ENCODE measurements at regions not wholly inside any gene's neighbourhood (a gene's known extent, or its start where the extent isn't known, plus 50 kb on each side); places are given as distances from the start of the nearest gene placed in this dataset.

DNA sequence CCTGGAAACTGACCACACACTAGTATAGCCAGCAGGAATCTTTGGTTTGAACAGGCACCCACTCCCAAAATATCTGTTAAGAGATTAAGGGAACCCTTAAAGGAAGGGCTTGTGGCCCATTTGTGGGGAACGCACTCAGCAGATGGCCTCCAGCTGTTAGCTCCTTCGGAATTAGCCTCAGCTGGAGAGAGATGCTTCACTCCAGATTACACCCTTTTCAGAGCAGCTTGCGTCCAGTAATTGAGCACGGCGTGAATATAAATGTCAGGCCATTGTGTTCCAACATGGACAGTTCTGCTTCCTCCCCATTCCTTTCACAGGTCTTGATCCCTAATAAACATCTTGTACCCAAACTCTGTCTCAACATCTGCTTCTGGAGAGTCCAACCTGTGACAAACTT, 397.8 kb downstream of the SEC23A start (continued):
- TF ChIP-seq ZNF292 (tag by site-specific recombination; IDR thresholded peaks at IDR 0.05; ENCODE audit: borderline replicate concordance, low read depth) (no peak), ZNF155 (tag by site-specific recombination; IDR thresholded peaks at IDR 0.05) (no peak), ZNF350 (tag by site-specific recombination; IDR thresholded peaks at IDR 0.05) (no peak), ZNF624 (tag by site-specific recombination; IDR thresholded peaks at IDR 0.05) (no peak), ZNF423 (tag by site-specific recombination; IDR thresholded peaks at IDR 0.05) (no peak), ZNF561 (tag by site-specific recombination; IDR thresholded peaks at IDR 0.05; ENCODE audit: borderline replicate concordance) (no peak)
- TF ChIP-seq, protein P1, sequence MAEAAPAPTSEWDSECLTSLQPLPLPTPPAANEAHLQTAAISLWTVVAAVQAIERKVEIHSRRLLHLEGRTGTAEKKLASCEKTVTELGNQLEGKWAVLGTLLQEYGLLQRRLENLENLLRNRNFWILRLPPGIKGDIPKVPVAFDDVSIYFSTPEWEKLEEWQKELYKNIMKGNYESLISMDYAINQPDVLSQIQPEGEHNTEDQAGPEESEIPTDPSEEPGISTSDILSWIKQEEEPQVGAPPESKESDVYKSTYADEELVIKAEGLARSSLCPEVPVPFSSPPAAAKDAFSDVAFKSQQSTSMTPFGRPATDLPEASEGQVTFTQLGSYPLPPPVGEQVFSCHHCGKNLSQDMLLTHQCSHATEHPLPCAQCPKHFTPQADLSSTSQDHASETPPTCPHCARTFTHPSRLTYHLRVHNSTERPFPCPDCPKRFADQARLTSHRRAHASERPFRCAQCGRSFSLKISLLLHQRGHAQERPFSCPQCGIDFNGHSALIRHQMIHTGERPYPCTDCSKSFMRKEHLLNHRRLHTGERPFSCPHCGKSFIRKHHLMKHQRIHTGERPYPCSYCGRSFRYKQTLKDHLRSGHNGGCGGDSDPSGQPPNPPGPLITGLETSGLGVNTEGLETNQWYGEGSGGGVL (tag by site-specific recombination; IDR thresholded peaks at IDR 0.05) = no peak
- TF ChIP-seq, protein P2, sequence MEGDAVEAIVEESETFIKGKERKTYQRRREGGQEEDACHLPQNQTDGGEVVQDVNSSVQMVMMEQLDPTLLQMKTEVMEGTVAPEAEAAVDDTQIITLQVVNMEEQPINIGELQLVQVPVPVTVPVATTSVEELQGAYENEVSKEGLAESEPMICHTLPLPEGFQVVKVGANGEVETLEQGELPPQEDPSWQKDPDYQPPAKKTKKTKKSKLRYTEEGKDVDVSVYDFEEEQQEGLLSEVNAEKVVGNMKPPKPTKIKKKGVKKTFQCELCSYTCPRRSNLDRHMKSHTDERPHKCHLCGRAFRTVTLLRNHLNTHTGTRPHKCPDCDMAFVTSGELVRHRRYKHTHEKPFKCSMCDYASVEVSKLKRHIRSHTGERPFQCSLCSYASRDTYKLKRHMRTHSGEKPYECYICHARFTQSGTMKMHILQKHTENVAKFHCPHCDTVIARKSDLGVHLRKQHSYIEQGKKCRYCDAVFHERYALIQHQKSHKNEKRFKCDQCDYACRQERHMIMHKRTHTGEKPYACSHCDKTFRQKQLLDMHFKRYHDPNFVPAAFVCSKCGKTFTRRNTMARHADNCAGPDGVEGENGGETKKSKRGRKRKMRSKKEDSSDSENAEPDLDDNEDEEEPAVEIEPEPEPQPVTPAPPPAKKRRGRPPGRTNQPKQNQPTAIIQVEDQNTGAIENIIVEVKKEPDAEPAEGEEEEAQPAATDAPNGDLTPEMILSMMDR (tag by site-specific recombination; IDR thresholded peaks at IDR 0.05) = no peak

DNA sequence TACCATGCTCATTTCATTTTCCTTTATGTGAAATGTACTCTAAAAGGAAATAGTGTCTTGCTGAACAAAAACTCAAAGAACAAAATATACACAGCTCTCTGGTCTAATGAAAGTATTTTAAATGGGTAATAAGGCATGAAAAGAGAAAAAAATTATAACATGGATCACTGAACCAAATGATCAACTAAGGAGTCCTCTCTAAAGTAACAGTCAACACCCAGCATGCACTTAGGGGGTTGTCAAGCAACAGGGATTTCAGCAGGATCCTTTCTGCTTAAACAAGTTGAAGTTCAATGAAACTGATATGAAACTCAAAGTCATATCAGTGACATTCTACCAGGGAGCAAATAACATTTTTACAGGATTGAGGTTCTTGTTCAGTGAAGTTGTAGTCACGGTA, 398.8 kb downstream of the SEC23A start:
- no peak for TF ChIP-seq KLF7 (tag by site-specific recombination; IDR thresholded peaks at IDR 0.05; ENCODE audit: borderline replicate concordance)
- POLR2A ChIA-PET = no interaction called here
- H3K36me3 ChIP-seq (ENCODE audit: control insufficient read depth in 2 of 2, insufficient read depth in 1 of 2, low read length in 2 of 2) = no peaks in the 10 kb centered on the region
- H3K4me3 ChIP-seq (ENCODE audit: low read depth, low read length) = no peak overlapping the region
- H3K4me1 ChIP-seq (ENCODE audit: control insufficient read depth, insufficient read depth, low read length) = no peaks in the 10 kb centered on the region
- H3K9me3 ChIP-seq (ENCODE audit: control insufficient read depth, insufficient read depth, low read depth, low read length) = no peaks in the 10 kb centered on the region
- H3K27ac ChIP-seq (ENCODE audit: extremely low read depth, low read depth, low read length) = no peak overlapping the region
- CTCF ChIA-PET = interaction anchor here (1.0 kb wide), 1 partner anchor 18 kb away, joined by 3 read pairs; no protein-coding TSS in a partner anchor

DNA sequence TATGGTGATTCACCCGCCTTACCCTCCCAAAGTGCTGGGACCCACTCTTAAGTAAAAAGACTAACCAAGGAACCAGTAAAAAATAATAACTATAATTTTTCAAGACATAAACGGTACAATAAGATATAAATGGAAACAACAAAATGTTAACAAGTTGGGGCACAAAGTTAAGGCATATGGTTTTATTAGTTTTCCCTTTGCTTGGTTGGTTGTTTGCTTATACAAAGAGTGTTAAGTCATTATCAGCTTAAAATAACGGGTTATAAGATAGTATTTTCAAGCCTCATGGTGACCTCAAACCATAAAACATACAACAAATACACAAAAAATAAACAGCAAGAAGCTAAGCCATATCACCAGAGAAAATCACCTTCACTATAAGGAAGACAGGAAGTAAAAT, 406.1 kb downstream of the SEC23A start:
- Histone ChIP-seq H3K4me3 (ENCODE audit: low read depth, low read length) (no peak overlapping the region), H3K4me1 (ENCODE audit: control insufficient read depth, insufficient read depth, low read length) (no peaks in the 10 kb centered on the region), H3K36me3 (ENCODE audit: control insufficient read depth in 2 of 2, insufficient read depth in 1 of 2, low read length in 2 of 2) (no peaks in the 10 kb centered on the region), H3K9me3 (ENCODE audit: control insufficient read depth, insufficient read depth, low read depth, low read length) (no peaks in the 10 kb centered on the region), H3K27ac (ENCODE audit: extremely low read depth, low read depth, low read length) (no peak overlapping the region)
- ChIA-PET POLR2A (no interaction called here), CTCF (interaction anchor here (0.6 kb wide), 1 partner anchor 256 kb away, joined by 6 read pairs; no protein-coding TSS in a partner anchor)
- TF ChIP-seq KLF8 (tag by site-specific recombination; IDR thresholded peaks at IDR 0.05) (no peak), RBAK (tag by site-specific recombination; IDR thresholded peaks at IDR 0.05) (no peak), ZNF23 (tag by site-specific recombination; IDR thresholded peaks at IDR 0.05; ENCODE audit: borderline replicate concordance) (no peak), ZNF621 (tag by site-specific recombination; IDR thresholded peaks at IDR 0.05) (no peak), ZFP69B (tag by site-specific recombination; IDR thresholded peaks at IDR 0.05) (no peak), ZNF501 (tag by site-specific recombination; IDR thresholded peaks at IDR 0.05) (no peak), ZBTB48 (tag by site-specific recombination; IDR thresholded peaks at IDR 0.05) (no peak), ZNF677 (tag by site-specific recombination; IDR thresholded peaks at IDR 0.05) (no peak), ZNF843 (tag by site-specific recombination; IDR thresholded peaks at IDR 0.05) (no peak), OVOL3 (tag by site-specific recombination; IDR thresholded peaks at IDR 0.05) (no peak), ZNF747 (tag by site-specific recombination; IDR thresholded peaks at IDR 0.05) (no peak)
- TF ChIP-seq, protein P3, sequence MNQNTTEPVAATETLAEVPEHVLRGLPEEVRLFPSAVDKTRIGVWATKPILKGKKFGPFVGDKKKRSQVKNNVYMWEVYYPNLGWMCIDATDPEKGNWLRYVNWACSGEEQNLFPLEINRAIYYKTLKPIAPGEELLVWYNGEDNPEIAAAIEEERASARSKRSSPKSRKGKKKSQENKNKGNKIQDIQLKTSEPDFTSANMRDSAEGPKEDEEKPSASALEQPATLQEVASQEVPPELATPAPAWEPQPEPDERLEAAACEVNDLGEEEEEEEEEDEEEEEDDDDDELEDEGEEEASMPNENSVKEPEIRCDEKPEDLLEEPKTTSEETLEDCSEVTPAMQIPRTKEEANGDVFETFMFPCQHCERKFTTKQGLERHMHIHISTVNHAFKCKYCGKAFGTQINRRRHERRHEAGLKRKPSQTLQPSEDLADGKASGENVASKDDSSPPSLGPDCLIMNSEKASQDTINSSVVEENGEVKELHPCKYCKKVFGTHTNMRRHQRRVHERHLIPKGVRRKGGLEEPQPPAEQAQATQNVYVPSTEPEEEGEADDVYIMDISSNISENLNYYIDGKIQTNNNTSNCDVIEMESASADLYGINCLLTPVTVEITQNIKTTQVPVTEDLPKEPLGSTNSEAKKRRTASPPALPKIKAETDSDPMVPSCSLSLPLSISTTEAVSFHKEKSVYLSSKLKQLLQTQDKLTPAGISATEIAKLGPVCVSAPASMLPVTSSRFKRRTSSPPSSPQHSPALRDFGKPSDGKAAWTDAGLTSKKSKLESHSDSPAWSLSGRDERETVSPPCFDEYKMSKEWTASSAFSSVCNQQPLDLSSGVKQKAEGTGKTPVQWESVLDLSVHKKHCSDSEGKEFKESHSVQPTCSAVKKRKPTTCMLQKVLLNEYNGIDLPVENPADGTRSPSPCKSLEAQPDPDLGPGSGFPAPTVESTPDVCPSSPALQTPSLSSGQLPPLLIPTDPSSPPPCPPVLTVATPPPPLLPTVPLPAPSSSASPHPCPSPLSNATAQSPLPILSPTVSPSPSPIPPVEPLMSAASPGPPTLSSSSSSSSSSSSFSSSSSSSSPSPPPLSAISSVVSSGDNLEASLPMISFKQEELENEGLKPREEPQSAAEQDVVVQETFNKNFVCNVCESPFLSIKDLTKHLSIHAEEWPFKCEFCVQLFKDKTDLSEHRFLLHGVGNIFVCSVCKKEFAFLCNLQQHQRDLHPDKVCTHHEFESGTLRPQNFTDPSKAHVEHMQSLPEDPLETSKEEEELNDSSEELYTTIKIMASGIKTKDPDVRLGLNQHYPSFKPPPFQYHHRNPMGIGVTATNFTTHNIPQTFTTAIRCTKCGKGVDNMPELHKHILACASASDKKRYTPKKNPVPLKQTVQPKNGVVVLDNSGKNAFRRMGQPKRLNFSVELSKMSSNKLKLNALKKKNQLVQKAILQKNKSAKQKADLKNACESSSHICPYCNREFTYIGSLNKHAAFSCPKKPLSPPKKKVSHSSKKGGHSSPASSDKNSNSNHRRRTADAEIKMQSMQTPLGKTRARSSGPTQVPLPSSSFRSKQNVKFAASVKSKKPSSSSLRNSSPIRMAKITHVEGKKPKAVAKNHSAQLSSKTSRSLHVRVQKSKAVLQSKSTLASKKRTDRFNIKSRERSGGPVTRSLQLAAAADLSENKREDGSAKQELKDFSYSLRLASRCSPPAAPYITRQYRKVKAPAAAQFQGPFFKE (tag by site-specific recombination; IDR thresholded peaks at IDR 0.05; ENCODE audit: borderline replicate concordance) = no peak
- TF ChIP-seq, protein P4, sequence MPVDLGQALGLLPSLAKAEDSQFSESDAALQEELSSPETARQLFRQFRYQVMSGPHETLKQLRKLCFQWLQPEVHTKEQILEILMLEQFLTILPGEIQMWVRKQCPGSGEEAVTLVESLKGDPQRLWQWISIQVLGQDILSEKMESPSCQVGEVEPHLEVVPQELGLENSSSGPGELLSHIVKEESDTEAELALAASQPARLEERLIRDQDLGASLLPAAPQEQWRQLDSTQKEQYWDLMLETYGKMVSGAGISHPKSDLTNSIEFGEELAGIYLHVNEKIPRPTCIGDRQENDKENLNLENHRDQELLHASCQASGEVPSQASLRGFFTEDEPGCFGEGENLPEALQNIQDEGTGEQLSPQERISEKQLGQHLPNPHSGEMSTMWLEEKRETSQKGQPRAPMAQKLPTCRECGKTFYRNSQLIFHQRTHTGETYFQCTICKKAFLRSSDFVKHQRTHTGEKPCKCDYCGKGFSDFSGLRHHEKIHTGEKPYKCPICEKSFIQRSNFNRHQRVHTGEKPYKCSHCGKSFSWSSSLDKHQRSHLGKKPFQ (tag by site-specific recombination; IDR thresholded peaks at IDR 0.05) = no peak

All from HEK293 (cell line).